H9 (cell line): ENCODE measurements at regions not wholly inside any gene's neighbourhood (a gene's known extent, or its start where the extent isn't known, plus 50 kb on each side); places are given as distances from the start of the nearest gene placed in this dataset.

Source experiments
- DNase-seq: peaks from one replicate; pipeline ENCODE4 v3.0.0-alpha.2; 2017
- H2AFZ ChIP-seq: one replicate; pipeline ENCODE4 v1.6.1; 2013; ENCODE audit warnings: mild to moderate bottlenecking, low read length, control low read depth, moderate library complexity
- H2AK5ac ChIP-seq: 2 replicates; pipeline ENCODE4 v1.6.1; 2013; ENCODE audit warnings: low read length, control low read depth, mixed read lengths; ENCODE audit not compliant: insufficient read length
- H2BK120ac ChIP-seq: one replicate; pipeline ENCODE4 v1.6.1; 2013; ENCODE audit warnings: low read depth, mild to moderate bottlenecking, low read length, control low read depth, inconsistent platforms; ENCODE audit not compliant: poor library complexity, severe bottlenecking
- H2BK12ac ChIP-seq: 2 replicates; pipeline ENCODE4 v1.6.1; 2013; ENCODE audit warnings: low read length, control low read depth, mixed read lengths, low read depth; ENCODE audit not compliant: insufficient read length
- H2BK15ac ChIP-seq: 2 replicates; pipeline ENCODE4 v1.6.1; 2013; ENCODE audit warnings: low read depth, low read length, control low read depth
- H2BK20ac ChIP-seq: one replicate; pipeline ENCODE4 v1.6.1; 2013; ENCODE audit warnings: low read depth, mild to moderate bottlenecking, low read length, control low read depth, inconsistent platforms; ENCODE audit not compliant: poor library complexity, severe bottlenecking
- H2BK5ac ChIP-seq: 2 replicates; pipeline ENCODE4 v1.6.1; 2013; ENCODE audit warnings: low read length, control low read depth, mixed read lengths; ENCODE audit not compliant: insufficient read length
- H3K14ac ChIP-seq: 2 replicates; pipeline ENCODE4 v1.6.1; 2013; ENCODE audit warnings: low read length, control low read depth; ENCODE audit not compliant: insufficient read depth
- H3K18ac ChIP-seq: 2 replicates; pipeline ENCODE4 v1.6.1; 2013; ENCODE audit warnings: low read depth, mild to moderate bottlenecking, mixed read lengths, low read length, control low read depth; ENCODE audit not compliant: insufficient read length
- H3K23ac ChIP-seq: 2 replicates; pipeline ENCODE4 v1.6.1; 2013; ENCODE audit warnings: low read length, control low read depth, mixed read lengths, low read depth; ENCODE audit not compliant: insufficient read length
- H3K23me2 ChIP-seq: 2 replicates; pipeline ENCODE4 v1.6.1; 2013; ENCODE audit warnings: low read depth, mild to moderate bottlenecking, mixed read lengths, low read length, control low read depth; ENCODE audit not compliant: insufficient read length, poor library complexity, severe bottlenecking
- H3K27ac ChIP-seq: 2 replicates; pipeline ENCODE4 v1.5.1; 2013; ENCODE audit warnings: low read length, control low read depth, mixed read lengths, low read depth; ENCODE audit not compliant: insufficient read length
- H3K27me3 ChIP-seq: 2 replicates; pipeline ENCODE4 v1.6.1; 2013; ENCODE audit warnings: low read length, control low read depth, inconsistent platforms; ENCODE audit not compliant: insufficient read depth
- H3K4ac ChIP-seq: 2 replicates; pipeline ENCODE4 v1.6.1; 2013; ENCODE audit warnings: low read depth, mild to moderate bottlenecking, control low read depth, inconsistent platforms, low read length, moderate library complexity
- H3K4me1 ChIP-seq: 2 replicates; pipeline ENCODE4 v1.6.1; 2013; ENCODE audit warnings: low read length, control low read depth, inconsistent platforms; ENCODE audit not compliant: insufficient read depth
- H3K4me2 ChIP-seq: 2 replicates; pipeline ENCODE4 v1.6.1; 2013; ENCODE audit warnings: low read length, control low read depth, mixed read lengths; ENCODE audit not compliant: insufficient read length, insufficient read depth
- H3K56ac ChIP-seq: 2 replicates; pipeline ENCODE4 v1.6.1; 2013; ENCODE audit warnings: low read depth, mild to moderate bottlenecking, mixed read lengths, low read length, control low read depth; ENCODE audit not compliant: insufficient read length
- H3K79me1 ChIP-seq: 2 replicates; pipeline ENCODE4 v1.6.1; 2013; ENCODE audit warnings: low read depth, mild to moderate bottlenecking, moderate library complexity, low read length, control low read depth, inconsistent platforms; ENCODE audit not compliant: insufficient read depth, poor library complexity, severe bottlenecking
- H3K79me2 ChIP-seq: 2 replicates; pipeline ENCODE4 v1.6.1; 2013; ENCODE audit warnings: low read length, control low read depth, inconsistent platforms; ENCODE audit not compliant: insufficient read depth
- H3K9ac ChIP-seq: 2 replicates; pipeline ENCODE4 v1.6.1; 2013; ENCODE audit warnings: low read length, control low read depth, mixed read lengths; ENCODE audit not compliant: insufficient read length; ENCODE audit errors: extremely low read depth
- H3K9me3 ChIP-seq: one replicate; pipeline ENCODE4 v1.6.1; 2013; ENCODE audit warnings: low read depth, low read length, inconsistent platforms; ENCODE audit not compliant: control insufficient read depth
- H3T11ph ChIP-seq: one replicate; pipeline ENCODE4 v1.6.1; 2013; ENCODE audit warnings: mild to moderate bottlenecking, low read length, control low read depth, inconsistent platforms
- H4K20me1 ChIP-seq: one replicate; pipeline ENCODE4 v1.6.1; 2013; ENCODE audit not compliant: control insufficient read depth, insufficient read length, insufficient read depth
- H4K5ac ChIP-seq: 2 replicates; pipeline ENCODE4 v1.6.1; 2013; ENCODE audit warnings: low read depth, mild to moderate bottlenecking, mixed read lengths, low read length, control low read depth; ENCODE audit not compliant: insufficient read length
- H4K8ac ChIP-seq: replicated peaks from 2 replicates; pipeline ENCODE4 v1.6.1; 2013; ENCODE audit warnings: low read length, control low read depth, mixed read lengths, low read depth; ENCODE audit not compliant: insufficient read length
- H4K91ac ChIP-seq: 2 replicates; pipeline ENCODE4 v1.6.1; 2013; ENCODE audit warnings: low read depth, mild to moderate bottlenecking, moderate library complexity, mixed read lengths, low read length, control low read depth; ENCODE audit not compliant: insufficient read length
- H3K27ac Mint-ChIP-seq, 3 experiments: 2 replicates in 2 of 3; 3 replicates in 1 of 3; pipeline ENCODE4 v1.8.0; 2020 to 2021; ENCODE audit warnings: mixed read lengths in 3 of 3, mild to moderate bottlenecking in 1 of 3, moderate library complexity in 1 of 3
- H3K27me3 Mint-ChIP-seq: 2 replicates; pipeline ENCODE4 v1.8.0; 2021; ENCODE audit warnings: low read depth, mild to moderate bottlenecking, moderate library complexity, mixed read lengths
- H3K36me3 Mint-ChIP-seq, 3 experiments: 2 replicates in 2 of 3; 3 replicates in 1 of 3; pipeline ENCODE4 v1.8.0; 2020 to 2021; ENCODE audit warnings: low read depth in 3 of 3, mixed read lengths in 3 of 3; ENCODE audit not compliant: insufficient read depth in 1 of 3
- H3K4me1 Mint-ChIP-seq, 2 experiments: 2 replicates each; pipeline ENCODE4 v1.8.0; 2020; ENCODE audit warnings: mixed read lengths in 2 of 2
- H3K4me3 Mint-ChIP-seq, 2 experiments: 2 replicates in 1 of 2; 3 replicates in 1 of 2; pipeline ENCODE4 v1.8.0; 2020 to 2021; ENCODE audit warnings: mild to moderate bottlenecking in 2 of 2, mixed read lengths in 2 of 2, moderate library complexity in 1 of 2
- H3K9me3 Mint-ChIP-seq, 2 experiments: 2 replicates in 1 of 2; 3 replicates in 1 of 2; pipeline ENCODE4 v1.8.0; 2020; ENCODE audit warnings: mild to moderate bottlenecking in 2 of 2, mixed read lengths in 2 of 2, moderate library complexity in 1 of 2
- CTCF ChIP-seq: fragments of 200-600 bp; sonication (generic); conservative IDR thresholded peaks from 3 replicates; pipeline ENCODE4 v1.8.0; 2021; ENCODE audit warnings: antibody characterized with exemption, mild to moderate bottlenecking
- WGBS: extraction: QIAGEN DNeasy Blood & Tissue Kit; methylation state at CpG from one replicate; pipeline ENCODE4 v1.1.7; 2013; ENCODE audit warnings: missing lambda C conversion rate, low lambda C conversion rate, mixed read lengths; ENCODE audit not compliant: insufficient read length; ENCODE audit errors: extremely low coverage; 5-methylcytosine and 5-hydroxymethylcytosine counted together

GRCh38 chr6:4399656-4400055 lies 264.3 kb upstream of the ECI2 start:
- no peak overlapping the region for H3K27ac ChIP-seq
- H3K4me1 ChIP-seq: no peaks in the 10 kb centered on the region
- H3K9me3 ChIP-seq: no peaks in the 10 kb centered on the region
- H3K4ac ChIP-seq: no peak overlapping the region
- no peaks in the 10 kb centered on the region for H3K27me3 ChIP-seq
- no CpG with 5 or more reads among the region's 2 CpGs for WGBS
- H3K56ac ChIP-seq: no peak overlapping the region
- no peaks in the 10 kb centered on the region for H3K79me1 ChIP-seq
- H3K79me2 ChIP-seq: no peaks in the 10 kb centered on the region
- no peak overlapping the region for H2AFZ ChIP-seq
- H4K20me1 ChIP-seq: no peaks in the 10 kb centered on the region
- no peak overlapping the region for H2BK15ac ChIP-seq
- no peak overlapping the region for H4K5ac ChIP-seq
- no peak overlapping the region for H2BK20ac ChIP-seq
- H3T11ph ChIP-seq: no peak overlapping the region
- no peaks in the 10 kb centered on the region for H3K23me2 ChIP-seq
- H2BK12ac ChIP-seq: no peak overlapping the region
- H4K91ac ChIP-seq: no peak overlapping the region
- no peak for DNase-seq
- H2BK5ac ChIP-seq: no peak overlapping the region
- Mint-ChIP-seq H3K27me3 (peaks cover 17% of the 10 kb centered on the region), H3K36me3 (no peaks in the 10 kb centered on the region), H3K4me3 (no peak overlapping the region), H3K27ac (no peak overlapping the region; a peak in 1 of 7 replicates), H3K4me1 (peaks cover 25 to 27% of the 10 kb centered on the region in 2 experiments), H3K9me3 (no peaks in the 10 kb centered on the region)
- no peak overlapping the region for H4K8ac ChIP-seq
- TF ChIP-seq CTCF: no peak
- H2AK5ac ChIP-seq: no peak overlapping the region
- H3K23ac ChIP-seq: no peak overlapping the region
- no peak overlapping the region for H3K4me2 ChIP-seq
- H2BK120ac ChIP-seq: no peak overlapping the region
- no peak overlapping the region for H3K18ac ChIP-seq
- no peak overlapping the region for H3K9ac ChIP-seq
- no peak overlapping the region for H3K14ac ChIP-seq
